ENCODE measurements at regions not wholly inside any gene's neighbourhood (a gene's known extent, or its start where the extent isn't known, plus 50 kb on each side); places are given as distances from the start of the nearest gene placed in this dataset.

DNA sequence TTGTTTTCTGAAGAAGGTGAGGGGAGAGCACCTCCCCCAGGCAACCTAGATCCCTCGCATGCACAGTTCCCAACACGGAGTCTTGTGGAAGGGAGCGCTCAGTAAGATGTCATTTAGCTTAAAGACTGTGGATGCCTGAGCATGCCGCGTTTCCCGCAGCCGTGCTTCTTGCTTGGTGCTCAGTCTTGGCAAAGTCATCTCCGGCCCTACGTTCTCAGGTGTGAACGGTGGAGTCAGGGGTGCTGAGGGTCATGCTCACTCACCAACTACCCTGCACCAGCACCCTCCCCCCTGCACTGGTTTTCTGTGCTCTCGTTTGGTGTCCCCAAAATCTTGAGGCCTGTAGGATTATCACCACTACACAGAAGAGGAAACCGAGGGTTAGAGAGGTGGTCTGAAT is 202.1 kb downstream of the RHOU start:
- TF ChIP-seq, protein P1, sequence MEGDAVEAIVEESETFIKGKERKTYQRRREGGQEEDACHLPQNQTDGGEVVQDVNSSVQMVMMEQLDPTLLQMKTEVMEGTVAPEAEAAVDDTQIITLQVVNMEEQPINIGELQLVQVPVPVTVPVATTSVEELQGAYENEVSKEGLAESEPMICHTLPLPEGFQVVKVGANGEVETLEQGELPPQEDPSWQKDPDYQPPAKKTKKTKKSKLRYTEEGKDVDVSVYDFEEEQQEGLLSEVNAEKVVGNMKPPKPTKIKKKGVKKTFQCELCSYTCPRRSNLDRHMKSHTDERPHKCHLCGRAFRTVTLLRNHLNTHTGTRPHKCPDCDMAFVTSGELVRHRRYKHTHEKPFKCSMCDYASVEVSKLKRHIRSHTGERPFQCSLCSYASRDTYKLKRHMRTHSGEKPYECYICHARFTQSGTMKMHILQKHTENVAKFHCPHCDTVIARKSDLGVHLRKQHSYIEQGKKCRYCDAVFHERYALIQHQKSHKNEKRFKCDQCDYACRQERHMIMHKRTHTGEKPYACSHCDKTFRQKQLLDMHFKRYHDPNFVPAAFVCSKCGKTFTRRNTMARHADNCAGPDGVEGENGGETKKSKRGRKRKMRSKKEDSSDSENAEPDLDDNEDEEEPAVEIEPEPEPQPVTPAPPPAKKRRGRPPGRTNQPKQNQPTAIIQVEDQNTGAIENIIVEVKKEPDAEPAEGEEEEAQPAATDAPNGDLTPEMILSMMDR (IDR thresholded peaks at IDR 0.05): no peak
- TF ChIP-seq POLR2AphosphoS5 (IDR thresholded peaks at IDR 0.05): no peak
- TF ChIP-seq POLR2A (IDR thresholded peaks at IDR 0.05): no peak
- TF ChIP-seq EP300 (IDR thresholded peaks at IDR 0.05; ENCODE audit: low read depth): no peak
